ENCODE measurements at regions not wholly inside any gene's neighbourhood (a gene's known extent, or its start where the extent isn't known, plus 50 kb on each side); places are given as distances from the start of the nearest gene placed in this dataset.

- TF ChIP-seq POLR2AphosphoS5 (IDR thresholded peaks at IDR 0.05; ENCODE audit: low read depth, low read length) (no peak), TAF1 (IDR thresholded peaks at IDR 0.05; ENCODE audit: borderline replicate concordance, low read depth, low read length) (no peak)
Measured at GRCh38 chr7:72504061-72504706, 92.0 kb upstream of the CALN1 start.
